WTC11 (cell line): ENCODE measurements at regions not wholly inside any gene's neighbourhood (a gene's known extent, or its start where the extent isn't known, plus 50 kb on each side); places are given as distances from the start of the nearest gene placed in this dataset.

Source experiments
- NFE2L1 ChIP-seq: sonication (generic); formaldehyde crosslinking; IDR thresholded peaks from 2 replicates; pipeline ENCODE4 v1.8.1; 2023; ENCODE audit warnings: missing genetic modification reagents
- NFYB ChIP-seq: sonication (generic); formaldehyde crosslinking; conservative IDR thresholded peaks from 2 replicates; pipeline ENCODE4 v1.8.0; 2022; ENCODE audit warnings: low read depth, missing genetic modification reagents
- NR2C2 ChIP-seq: sonication (generic); formaldehyde crosslinking; IDR thresholded peaks from 2 replicates; pipeline ENCODE4 v1.8.0; 2022; ENCODE audit warnings: mild to moderate bottlenecking, missing genetic modification reagents
- TF ChIP-seq, protein P1 (sequence below): fragments of 200-600 bp; IDR thresholded peaks from 2 replicates; pipeline ENCODE4 v1.8.0; 2022; ENCODE audit warnings: antibody characterized with exemption

DNA sequence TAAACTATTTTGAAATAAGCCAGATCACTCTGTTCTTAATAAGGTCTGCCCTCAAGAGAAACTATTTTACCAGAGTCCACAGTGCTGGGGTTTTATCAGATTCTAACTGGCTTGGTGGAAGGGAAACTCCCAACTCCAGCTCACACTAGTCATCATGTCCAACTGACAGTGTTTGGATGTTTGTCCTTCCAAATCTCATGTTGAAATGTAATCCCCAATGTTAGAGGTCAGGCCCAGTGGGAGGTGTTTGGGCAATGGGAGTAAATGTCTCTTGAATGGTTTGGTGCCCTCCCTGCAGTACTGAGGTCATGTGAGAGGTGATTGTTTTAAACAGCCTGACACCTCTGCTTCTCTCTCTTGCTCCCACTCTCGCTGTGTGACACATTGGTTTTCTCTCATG, 1301.0 kb upstream of the CDH8 start:
- TF ChIP-seq NFE2L1, result no peak
- TF ChIP-seq, protein P1, sequence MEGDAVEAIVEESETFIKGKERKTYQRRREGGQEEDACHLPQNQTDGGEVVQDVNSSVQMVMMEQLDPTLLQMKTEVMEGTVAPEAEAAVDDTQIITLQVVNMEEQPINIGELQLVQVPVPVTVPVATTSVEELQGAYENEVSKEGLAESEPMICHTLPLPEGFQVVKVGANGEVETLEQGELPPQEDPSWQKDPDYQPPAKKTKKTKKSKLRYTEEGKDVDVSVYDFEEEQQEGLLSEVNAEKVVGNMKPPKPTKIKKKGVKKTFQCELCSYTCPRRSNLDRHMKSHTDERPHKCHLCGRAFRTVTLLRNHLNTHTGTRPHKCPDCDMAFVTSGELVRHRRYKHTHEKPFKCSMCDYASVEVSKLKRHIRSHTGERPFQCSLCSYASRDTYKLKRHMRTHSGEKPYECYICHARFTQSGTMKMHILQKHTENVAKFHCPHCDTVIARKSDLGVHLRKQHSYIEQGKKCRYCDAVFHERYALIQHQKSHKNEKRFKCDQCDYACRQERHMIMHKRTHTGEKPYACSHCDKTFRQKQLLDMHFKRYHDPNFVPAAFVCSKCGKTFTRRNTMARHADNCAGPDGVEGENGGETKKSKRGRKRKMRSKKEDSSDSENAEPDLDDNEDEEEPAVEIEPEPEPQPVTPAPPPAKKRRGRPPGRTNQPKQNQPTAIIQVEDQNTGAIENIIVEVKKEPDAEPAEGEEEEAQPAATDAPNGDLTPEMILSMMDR, result no peak
- no peak for TF ChIP-seq NFYB
- no peak for TF ChIP-seq NR2C2 (CRISPR knock-in tag)
